Upper lobe of right lung (tissue), 1 donor: ENCODE measurements at regions not wholly inside any gene's neighbourhood (a gene's known extent, or its start where the extent isn't known, plus 50 kb on each side); places are given as distances from the start of the nearest gene placed in this dataset.

Source experiments
- ATAC-seq: fragments of 200-7000 bp; cut with Tn5 transposase; one replicate; pipeline ENCODE4 v1.9.1; 2020; ENCODE audit warnings: mild to moderate bottlenecking, moderate library complexity
- DNase-seq: peaks from one replicate; pipeline ENCODE4 v3.0.0-alpha.2; 2020
- H3K27ac ChIP-seq: fragments of 200-600 bp; one replicate; pipeline ENCODE4 v1.8.0; 2022
- H3K27me3 ChIP-seq: fragments of 200-600 bp; one replicate; pipeline ENCODE4 v1.8.0; 2022; ENCODE audit warnings: mild to moderate bottlenecking
- H3K36me3 ChIP-seq: fragments of 200-600 bp; one replicate; pipeline ENCODE4 v1.8.0; 2022
- H3K4me1 ChIP-seq: fragments of 200-600 bp; one replicate; pipeline ENCODE4 v1.8.0; 2022
- H3K4me3 ChIP-seq: fragments of 200-600 bp; one replicate; pipeline ENCODE4 v1.8.0; 2022; ENCODE audit warnings: mild to moderate bottlenecking
- H3K9me3 ChIP-seq: fragments of 200-600 bp; one replicate; pipeline ENCODE4 v1.8.0; 2022
- intact Hi-C: fragments of 100-400 bp; cut with DNase I; formaldehyde crosslinking; loops from one replicate; pipeline ENCODE4 v1.11.0; 2022
- TF ChIP-seq, protein P1 (sequence below): fragments of 200-600 bp; IDR thresholded peaks from one replicate; pipeline ENCODE4 v1.8.0; 2022; ENCODE audit warnings: antibody characterized with exemption
- donor health status: DM: no; HTN: yes; CAD: no; lungs with severe emphysema.

- Histone ChIP-seq H3K27ac (no peak overlapping the region), H3K27me3 (no peaks in the 10 kb centered on the region), H3K9me3 (no peaks in the 10 kb centered on the region), H3K36me3 (no peaks in the 10 kb centered on the region), H3K4me3 (no peak overlapping the region), H3K4me1 (no peaks in the 10 kb centered on the region)
- TF ChIP-seq, protein P1, sequence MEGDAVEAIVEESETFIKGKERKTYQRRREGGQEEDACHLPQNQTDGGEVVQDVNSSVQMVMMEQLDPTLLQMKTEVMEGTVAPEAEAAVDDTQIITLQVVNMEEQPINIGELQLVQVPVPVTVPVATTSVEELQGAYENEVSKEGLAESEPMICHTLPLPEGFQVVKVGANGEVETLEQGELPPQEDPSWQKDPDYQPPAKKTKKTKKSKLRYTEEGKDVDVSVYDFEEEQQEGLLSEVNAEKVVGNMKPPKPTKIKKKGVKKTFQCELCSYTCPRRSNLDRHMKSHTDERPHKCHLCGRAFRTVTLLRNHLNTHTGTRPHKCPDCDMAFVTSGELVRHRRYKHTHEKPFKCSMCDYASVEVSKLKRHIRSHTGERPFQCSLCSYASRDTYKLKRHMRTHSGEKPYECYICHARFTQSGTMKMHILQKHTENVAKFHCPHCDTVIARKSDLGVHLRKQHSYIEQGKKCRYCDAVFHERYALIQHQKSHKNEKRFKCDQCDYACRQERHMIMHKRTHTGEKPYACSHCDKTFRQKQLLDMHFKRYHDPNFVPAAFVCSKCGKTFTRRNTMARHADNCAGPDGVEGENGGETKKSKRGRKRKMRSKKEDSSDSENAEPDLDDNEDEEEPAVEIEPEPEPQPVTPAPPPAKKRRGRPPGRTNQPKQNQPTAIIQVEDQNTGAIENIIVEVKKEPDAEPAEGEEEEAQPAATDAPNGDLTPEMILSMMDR: no peak
- no peak for ATAC-seq
- intact Hi-C loops: no loop called here
- DNase-seq: no peak
Measured at GRCh38 chr5:86997516-86997915, 270.2 kb upstream of the RASA1 start.

- ATAC-seq (no peak), DNase-seq (no peak)
- intact Hi-C loops: no loop called here
- Histone ChIP-seq H3K4me3 (no peak overlapping the region), H3K27me3 (no peaks in the 10 kb centered on the region), H3K36me3 (no peaks in the 10 kb centered on the region), H3K4me1 (no peaks in the 10 kb centered on the region), H3K27ac (no peak overlapping the region), H3K9me3 (no peaks in the 10 kb centered on the region)
- TF ChIP-seq, protein P1: no peak
Measured at GRCh38 chr5:86999951-87000350, 267.7 kb upstream of the RASA1 start.

- TF ChIP-seq, protein P1: no peak
- ATAC-seq (peak; percentile 94), DNase-seq (no peak)
- intact Hi-C loops: no loop called here
- Histone ChIP-seq H3K9me3 (no peaks in the 10 kb centered on the region), H3K27me3 (no peaks in the 10 kb centered on the region), H3K36me3 (no peaks in the 10 kb centered on the region), H3K4me3 (no peak overlapping the region), H3K4me1 (no peaks in the 10 kb centered on the region), H3K27ac (no peak overlapping the region)
Measured at GRCh38 chr5:87002485-87002884, 265.2 kb upstream of the RASA1 start.

- no peak for ATAC-seq
- intact Hi-C loops: no loop called here
- TF ChIP-seq, protein P1: no peak
- DNase-seq: no peak
- Histone ChIP-seq H3K27ac (no peak overlapping the region), H3K36me3 (no peaks in the 10 kb centered on the region), H3K27me3 (no peaks in the 10 kb centered on the region), H3K4me1 (peaks cover 2% of the 10 kb centered on the region), H3K9me3 (no peaks in the 10 kb centered on the region), H3K4me3 (no peak overlapping the region)
Measured at GRCh38 chr5:87004101-87004500, 263.6 kb upstream of the RASA1 start.

DNA sequence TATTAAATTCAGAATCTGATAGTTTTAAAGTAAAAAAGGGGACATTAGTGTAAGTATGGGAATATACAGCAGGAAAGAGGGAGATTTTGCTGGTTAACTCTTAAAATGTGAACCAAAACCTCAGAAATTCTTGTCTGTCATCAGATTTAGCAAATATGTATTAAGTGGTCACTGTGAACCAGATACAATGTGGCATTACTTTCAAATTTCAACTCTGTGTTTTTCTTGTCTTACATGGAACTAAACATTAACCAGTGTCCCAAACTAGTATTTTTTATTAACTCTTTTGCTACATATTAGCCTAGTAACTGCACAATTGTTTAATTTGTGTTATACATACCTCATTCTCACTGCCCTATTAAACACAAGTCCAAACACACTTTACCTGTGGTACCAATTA, 259.9 kb upstream of the RASA1 start:
- TF ChIP-seq, protein P1: no peak
- DNase-seq: no peak
- no peak for ATAC-seq
- intact Hi-C loops: no loop called here
- Histone ChIP-seq H3K4me3 (no peak overlapping the region), H3K27ac (no peak overlapping the region), H3K36me3 (no peaks in the 10 kb centered on the region), H3K27me3 (no peaks in the 10 kb centered on the region), H3K4me1 (peaks cover 6% of the 10 kb centered on the region), H3K9me3 (no peaks in the 10 kb centered on the region)
